ENCODE measurements at regions not wholly inside any gene's neighbourhood (a gene's known extent, or its start where the extent isn't known, plus 50 kb on each side); places are given as distances from the start of the nearest gene placed in this dataset.

DNA sequence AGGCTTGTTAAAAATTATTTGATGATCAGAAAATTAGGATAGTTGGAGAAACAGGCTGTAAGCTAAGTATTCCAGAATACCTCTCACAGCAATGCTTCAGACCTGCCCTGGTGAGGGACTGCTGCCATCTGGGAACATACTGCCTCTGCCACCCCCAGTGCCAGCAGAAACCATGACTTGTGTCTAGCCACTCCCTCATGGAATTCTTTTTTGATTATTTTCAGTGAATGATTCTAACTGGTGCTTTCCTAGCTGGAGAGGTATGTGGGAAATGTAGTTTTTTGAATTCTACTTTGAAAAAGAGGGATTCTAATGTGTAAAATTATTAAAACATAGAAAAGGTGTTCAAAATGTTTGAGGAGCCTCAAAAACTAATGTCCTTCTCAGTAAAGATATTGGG is 126.3 kb downstream of the HMHB1 start:
- no peak overlapping the region for H3K4me3 ChIP-seq (ENCODE audit: low read depth, low read length)
- DNase-seq (ENCODE audit: low read depth), result no peak
- no peak for TF ChIP-seq CTCF (IDR thresholded peaks at IDR 0.05; ENCODE audit: low read depth, low read length, missing control alignments)

GRCh38 chr5:143946837-143947236 is 134.9 kb downstream of the HMHB1 start:
- no peak for TF ChIP-seq CTCF (IDR thresholded peaks at IDR 0.05; ENCODE audit: low read depth, low read length, missing control alignments)
- DNase-seq (ENCODE audit: low read depth), result no peak
- H3K4me3 ChIP-seq (ENCODE audit: low read depth, low read length), result no peak overlapping the region

- no peak for TF ChIP-seq CTCF (IDR thresholded peaks at IDR 0.05; ENCODE audit: low read depth, low read length, missing control alignments)
- DNase-seq (ENCODE audit: low read depth), result no peak
- no peak overlapping the region for H3K4me3 ChIP-seq (ENCODE audit: low read depth, low read length)
Measured at GRCh38 chr5:143947313-143947712, 135.4 kb downstream of the HMHB1 start.

DNA sequence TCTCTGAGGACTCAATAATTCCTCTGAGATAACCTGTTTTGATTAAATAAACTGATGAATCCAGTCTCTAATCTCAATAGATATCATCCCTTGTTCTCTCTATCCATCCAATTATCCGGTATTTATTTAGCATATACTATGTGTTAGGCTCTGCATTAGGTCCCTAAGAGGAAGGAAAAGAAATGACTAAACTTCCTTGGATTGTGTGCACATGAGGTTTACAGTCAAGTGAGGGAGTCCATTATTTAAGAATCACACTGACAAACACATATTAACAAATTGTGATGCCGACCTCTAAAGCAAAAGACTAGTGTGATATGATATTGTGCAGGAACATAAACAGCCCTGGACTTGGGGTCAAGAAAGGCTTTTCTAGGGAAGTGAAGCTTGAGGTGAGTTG is 140.8 kb downstream of the HMHB1 start:
- TF ChIP-seq CTCF (IDR thresholded peaks at IDR 0.05; ENCODE audit: low read depth, low read length, missing control alignments), result no peak
- DNase-seq (ENCODE audit: low read depth), result no peak
- no peak overlapping the region for H3K4me3 ChIP-seq (ENCODE audit: low read depth, low read length)

GRCh38 chr5:143953851-143954250 is 141.9 kb downstream of the HMHB1 start:
- no peak for DNase-seq (ENCODE audit: low read depth)
- no peak overlapping the region for H3K4me3 ChIP-seq (ENCODE audit: low read depth, low read length)
- no peak for TF ChIP-seq CTCF (IDR thresholded peaks at IDR 0.05; ENCODE audit: low read depth, low read length, missing control alignments)

GRCh38 chr5:143955141-143955540 is 143.2 kb downstream of the HMHB1 start:
- TF ChIP-seq CTCF (IDR thresholded peaks at IDR 0.05; ENCODE audit: low read depth, low read length, missing control alignments), result no peak
- no peak for DNase-seq (ENCODE audit: low read depth)
- no peak overlapping the region for H3K4me3 ChIP-seq (ENCODE audit: low read depth, low read length)

- no peak for DNase-seq (ENCODE audit: low read depth)
- peak; percentile 33 for TF ChIP-seq CTCF (IDR thresholded peaks at IDR 0.05; ENCODE audit: low read depth, low read length, missing control alignments)
- no peak overlapping the region for H3K4me3 ChIP-seq (ENCODE audit: low read depth, low read length)
Measured at GRCh38 chr5:143957455-143957854, 145.5 kb downstream of the HMHB1 start.
